Ishikawa (cell line): ENCODE measurements at regions not wholly inside any gene's neighbourhood (a gene's known extent, or its start where the extent isn't known, plus 50 kb on each side); places are given as distances from the start of the nearest gene placed in this dataset.

Source experiments
- CEBPB ChIP-seq: IDR thresholded peaks from 2 replicates; pipeline ENCODE4 v1.6.1; 2012
- EP300 ChIP-seq: IDR thresholded peaks from 2 replicates; pipeline ENCODE4 v1.6.1; 2012; ENCODE audit warnings: borderline replicate concordance
- FOXM1 ChIP-seq: IDR thresholded peaks from 2 replicates; pipeline ENCODE4 v1.6.1; 2012; ENCODE audit warnings: low read depth, borderline replicate concordance
- NFIC ChIP-seq: IDR thresholded peaks from 2 replicates; pipeline ENCODE4 v1.6.1; 2012
- RAD21 ChIP-seq: IDR thresholded peaks from 2 replicates; pipeline ENCODE4 v1.6.1; 2012; ENCODE audit warnings: low read depth
- TCF12 ChIP-seq: IDR thresholded peaks from 2 replicates; pipeline ENCODE4 v1.6.1; 2012; ENCODE audit warnings: low read depth
- YY1 ChIP-seq: IDR thresholded peaks from 2 replicates; pipeline ENCODE4 v1.6.1; 2012; ENCODE audit warnings: low read depth
- TF ChIP-seq, protein P1 (sequence below): IDR thresholded peaks from 2 replicates; pipeline ENCODE4 v1.6.1; 2012
- TF ChIP-seq, protein P2 (sequence below): IDR thresholded peaks from 2 replicates; pipeline ENCODE4 v1.6.1; 2012; ENCODE audit warnings: low read depth, mild to moderate bottlenecking
- TF ChIP-seq, protein P3 (sequence below): IDR thresholded peaks from 2 replicates; pipeline ENCODE4 v1.6.1; 2012

DNA sequence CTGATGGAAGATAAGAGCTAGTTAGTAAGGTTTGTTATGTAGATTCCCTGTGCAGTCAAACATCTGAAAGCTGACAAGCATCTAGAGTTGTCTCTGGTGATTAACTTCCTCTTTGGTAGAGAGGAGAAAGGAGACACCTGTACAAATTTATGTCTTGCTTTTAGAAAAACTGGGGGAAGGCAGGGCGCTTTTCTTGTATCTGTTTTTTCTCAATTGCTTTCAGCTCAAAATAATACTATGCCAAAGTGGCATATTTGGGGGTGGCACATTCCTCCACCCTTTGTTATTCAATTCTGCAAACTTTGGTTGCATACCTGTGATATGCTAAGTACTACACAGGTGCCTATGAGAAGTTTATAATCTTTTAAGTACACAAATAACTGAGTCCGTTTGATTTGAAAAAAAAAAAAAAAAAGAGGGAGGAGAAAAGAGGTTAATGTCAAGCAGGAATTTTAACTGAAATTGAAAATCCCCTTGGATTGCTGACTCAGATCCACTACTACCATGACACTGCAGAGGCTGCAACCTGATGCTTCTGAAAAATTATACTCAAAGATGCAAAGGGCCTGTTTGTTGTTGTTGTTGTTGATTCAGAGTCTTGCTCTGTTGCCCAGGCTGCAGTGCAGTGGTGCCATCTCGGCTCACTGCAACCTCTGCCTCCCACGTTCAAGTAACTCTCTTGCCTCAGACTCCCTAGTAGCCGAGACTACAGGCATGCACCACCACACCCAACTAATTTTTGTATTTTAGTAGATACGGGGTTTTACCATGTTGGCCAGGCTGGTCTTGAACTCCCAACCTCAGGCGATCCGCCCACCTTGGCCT lies 164.8 kb upstream of the NBEA start:
- TF ChIP-seq, protein P1, sequence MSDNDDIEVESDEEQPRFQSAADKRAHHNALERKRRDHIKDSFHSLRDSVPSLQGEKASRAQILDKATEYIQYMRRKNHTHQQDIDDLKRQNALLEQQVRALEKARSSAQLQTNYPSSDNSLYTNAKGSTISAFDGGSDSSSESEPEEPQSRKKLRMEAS: no peak
- TF ChIP-seq, protein P2, sequence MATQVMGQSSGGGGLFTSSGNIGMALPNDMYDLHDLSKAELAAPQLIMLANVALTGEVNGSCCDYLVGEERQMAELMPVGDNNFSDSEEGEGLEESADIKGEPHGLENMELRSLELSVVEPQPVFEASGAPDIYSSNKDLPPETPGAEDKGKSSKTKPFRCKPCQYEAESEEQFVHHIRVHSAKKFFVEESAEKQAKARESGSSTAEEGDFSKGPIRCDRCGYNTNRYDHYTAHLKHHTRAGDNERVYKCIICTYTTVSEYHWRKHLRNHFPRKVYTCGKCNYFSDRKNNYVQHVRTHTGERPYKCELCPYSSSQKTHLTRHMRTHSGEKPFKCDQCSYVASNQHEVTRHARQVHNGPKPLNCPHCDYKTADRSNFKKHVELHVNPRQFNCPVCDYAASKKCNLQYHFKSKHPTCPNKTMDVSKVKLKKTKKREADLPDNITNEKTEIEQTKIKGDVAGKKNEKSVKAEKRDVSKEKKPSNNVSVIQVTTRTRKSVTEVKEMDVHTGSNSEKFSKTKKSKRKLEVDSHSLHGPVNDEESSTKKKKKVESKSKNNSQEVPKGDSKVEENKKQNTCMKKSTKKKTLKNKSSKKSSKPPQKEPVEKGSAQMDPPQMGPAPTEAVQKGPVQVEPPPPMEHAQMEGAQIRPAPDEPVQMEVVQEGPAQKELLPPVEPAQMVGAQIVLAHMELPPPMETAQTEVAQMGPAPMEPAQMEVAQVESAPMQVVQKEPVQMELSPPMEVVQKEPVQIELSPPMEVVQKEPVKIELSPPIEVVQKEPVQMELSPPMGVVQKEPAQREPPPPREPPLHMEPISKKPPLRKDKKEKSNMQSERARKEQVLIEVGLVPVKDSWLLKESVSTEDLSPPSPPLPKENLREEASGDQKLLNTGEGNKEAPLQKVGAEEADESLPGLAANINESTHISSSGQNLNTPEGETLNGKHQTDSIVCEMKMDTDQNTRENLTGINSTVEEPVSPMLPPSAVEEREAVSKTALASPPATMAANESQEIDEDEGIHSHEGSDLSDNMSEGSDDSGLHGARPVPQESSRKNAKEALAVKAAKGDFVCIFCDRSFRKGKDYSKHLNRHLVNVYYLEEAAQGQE: no peak
- TF ChIP-seq EP300: no peak
- TF ChIP-seq RAD21: no peak
- TF ChIP-seq FOXM1: no peak
- TF ChIP-seq TCF12: no peak
- no peak for TF ChIP-seq NFIC
- TF ChIP-seq, protein P3, sequence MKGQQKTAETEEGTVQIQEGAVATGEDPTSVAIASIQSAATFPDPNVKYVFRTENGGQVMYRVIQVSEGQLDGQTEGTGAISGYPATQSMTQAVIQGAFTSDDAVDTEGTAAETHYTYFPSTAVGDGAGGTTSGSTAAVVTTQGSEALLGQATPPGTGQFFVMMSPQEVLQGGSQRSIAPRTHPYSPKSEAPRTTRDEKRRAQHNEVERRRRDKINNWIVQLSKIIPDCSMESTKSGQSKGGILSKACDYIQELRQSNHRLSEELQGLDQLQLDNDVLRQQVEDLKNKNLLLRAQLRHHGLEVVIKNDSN: no peak
- TF ChIP-seq CEBPB: no peak
- no peak for TF ChIP-seq YY1
